HEK293 (cell line): ENCODE measurements at regions not wholly inside any gene's neighbourhood (a gene's known extent, or its start where the extent isn't known, plus 50 kb on each side); places are given as distances from the start of the nearest gene placed in this dataset.
A peak's percentile ranks its signal among the peaks of the same experiment; 100 is the strongest.

Source experiments
- CTCF ChIA-PET: fragments of 350-600 bp; formaldehyde crosslinking; extraction: SDS; loops from one replicate; lab custom pipeline; 2021; ENCODE audit warnings: antibody characterized with exemption; lab: Yijun Ruan, JAX
- POLR2A ChIA-PET: fragments of 300-600 bp; formaldehyde crosslinking; extraction: SDS; loops from one replicate; lab custom pipeline; 2020; ENCODE audit warnings: antibody characterized with exemption, inconsistent platforms; lab: Yijun Ruan, JAX
- H3K27ac ChIP-seq: fragments of 200-500 bp; sonication (Bioruptor generic); 2 replicates; pipeline ENCODE4 v1.5.1; 2014; ENCODE audit warnings: low read depth, low read length, control low read depth, inconsistent platforms; ENCODE audit errors: extremely low read depth
- H3K36me3 ChIP-seq, 2 experiments: fragments of 200-500 bp in 1 of 2; sonication (Bioruptor generic) in 1 of 2; 1 replicate in 1 of 2; 2 replicates in 1 of 2; pipeline ENCODE4 v1.5.1; 2014 to 2017; ENCODE audit warnings: inconsistent platforms in 2 of 2, low read length in 2 of 2; ENCODE audit not compliant: control insufficient read depth in 2 of 2, insufficient read depth in 1 of 2
- H3K4me1 ChIP-seq: fragments of 200-500 bp; sonication (Bioruptor generic); 2 replicates; pipeline ENCODE4 v1.5.1; 2014; ENCODE audit warnings: mild to moderate bottlenecking, low read length, inconsistent platforms; ENCODE audit not compliant: control insufficient read depth, insufficient read depth
- H3K4me3 ChIP-seq: 2 replicates; pipeline ENCODE4 v1.5.1; 2011; ENCODE audit warnings: low read depth, mild to moderate bottlenecking, control low read depth, low read length, moderate library complexity
- H3K9me3 ChIP-seq: fragments of 200-500 bp; sonication (Bioruptor generic); 2 replicates; pipeline ENCODE4 v1.5.1; 2014; ENCODE audit warnings: low read depth, low read length, inconsistent platforms; ENCODE audit not compliant: control insufficient read depth, insufficient read depth
- ATF2 ChIP-seq: fragments of 450-650 bp; formaldehyde crosslinking; IDR thresholded peaks from 2 replicates; pipeline ENCODE4 v1.5.1; 2016; ENCODE audit warnings: missing biosample characterization, missing genetic modification characterization, low read depth
- FEZF1 ChIP-seq: fragments of 450-650 bp; formaldehyde crosslinking; IDR thresholded peaks from 2 replicates; pipeline ENCODE4 v1.5.1; 2016; ENCODE audit warnings: missing biosample characterization, missing genetic modification characterization
- PRDM6 ChIP-seq: fragments of 450-650 bp; formaldehyde crosslinking; IDR thresholded peaks from 2 replicates; pipeline ENCODE4 v1.5.1; 2017; ENCODE audit warnings: missing biosample characterization, missing genetic modification characterization
- REST ChIP-seq: fragments of 450-650 bp; formaldehyde crosslinking; IDR thresholded peaks from 2 replicates; pipeline ENCODE4 v1.5.1; 2016; ENCODE audit warnings: missing biosample characterization, missing genetic modification characterization
- SP2 ChIP-seq: fragments of 450-650 bp; formaldehyde crosslinking; IDR thresholded peaks from 2 replicates; pipeline ENCODE4 v1.5.1; 2016; ENCODE audit warnings: missing biosample characterization, missing genetic modification characterization
- TRIM28 ChIP-seq: IDR thresholded peaks from 2 replicates; pipeline ENCODE4 v1.6.1; 2011; ENCODE audit warnings: low read length, control low read depth, borderline replicate concordance
- YY2 ChIP-seq: fragments of 450-650 bp; formaldehyde crosslinking; IDR thresholded peaks from 2 replicates; pipeline ENCODE4 v1.5.1; 2016; ENCODE audit warnings: missing biosample characterization, missing genetic modification characterization
- ZNF26 ChIP-seq: fragments of 450-650 bp; formaldehyde crosslinking; IDR thresholded peaks from 2 replicates; pipeline ENCODE4 v1.5.1; 2016; ENCODE audit warnings: missing biosample characterization, missing genetic modification characterization
- ZNF266 ChIP-seq: fragments of 450-650 bp; formaldehyde crosslinking; IDR thresholded peaks from 2 replicates; pipeline ENCODE4 v1.5.1; 2016; ENCODE audit warnings: missing biosample characterization, missing genetic modification characterization, low read depth
- ZNF416 ChIP-seq: fragments of 450-650 bp; formaldehyde crosslinking; IDR thresholded peaks from 2 replicates; pipeline ENCODE4 v1.5.1; 2016; ENCODE audit warnings: missing biosample characterization, missing genetic modification characterization
- ZNF488 ChIP-seq: fragments of 450-650 bp; formaldehyde crosslinking; IDR thresholded peaks from 2 replicates; pipeline ENCODE4 v1.5.1; 2016; ENCODE audit warnings: missing biosample characterization, missing genetic modification characterization
- ZNF549 ChIP-seq: fragments of 450-650 bp; IDR thresholded peaks from 2 replicates; pipeline ENCODE4 v1.5.1; 2018; ENCODE audit warnings: missing biosample characterization, missing genetic modification characterization, mild to moderate bottlenecking, inconsistent platforms, moderate library complexity
- ZNF610 ChIP-seq: fragments of 450-650 bp; formaldehyde crosslinking; IDR thresholded peaks from 2 replicates; pipeline ENCODE4 v1.5.1; 2016; ENCODE audit warnings: missing biosample characterization, missing genetic modification characterization, borderline replicate concordance
- ZNF629 ChIP-seq: fragments of 450-650 bp; formaldehyde crosslinking; IDR thresholded peaks from 2 replicates; pipeline ENCODE4 v1.5.1; 2017; ENCODE audit warnings: missing biosample characterization, missing genetic modification characterization
- ZNF658 ChIP-seq: fragments of 450-650 bp; formaldehyde crosslinking; IDR thresholded peaks from 2 replicates; pipeline ENCODE4; 2016; ENCODE audit warnings: missing biosample characterization, missing genetic modification characterization
- ZNF670 ChIP-seq: fragments of 450-650 bp; formaldehyde crosslinking; IDR thresholded peaks from 2 replicates; pipeline ENCODE4 v1.5.1; 2016; ENCODE audit warnings: missing biosample characterization, missing genetic modification characterization, low read depth
- ZSCAN5A ChIP-seq: fragments of 450-650 bp; formaldehyde crosslinking; IDR thresholded peaks from 2 replicates; pipeline ENCODE4 v1.5.1; 2016; ENCODE audit warnings: missing biosample characterization, missing genetic modification characterization

GRCh38 chr18:32583431-32583830 lies 112.7 kb upstream of the GAREM1 start:
- no peaks in the 10 kb centered on the region for H3K9me3 ChIP-seq
- no peaks in the 10 kb centered on the region for H3K36me3 ChIP-seq
- POLR2A ChIA-PET, result no interaction called here
- TF ChIP-seq ZNF658 (tag by site-specific recombination), result no peak
- TF ChIP-seq, all 188 proteins: peak for 0
- Histone ChIP-seq H3K4me1 (no peaks in the 10 kb centered on the region), H3K27ac (no peak overlapping the region), H3K4me3 (no peak overlapping the region)
- CTCF ChIA-PET, result interaction anchor here (0.6 to 1.7 kb wide), 2 partner anchors 92 to 386 kb away, joined by 3 read pairs; no protein-coding TSS in a partner anchor

GRCh38 chr18:32582455-32582854 lies 111.8 kb upstream of the GAREM1 start:
- 0 out of 2 replicates have a peak, but pooled peaks cover 4% of the 10 kb centered on the region for H3K4me1 ChIP-seq

GRCh38 chr18:32577561-32577960 lies 106.9 kb upstream of the GAREM1 start:
- Histone ChIP-seq H3K4me1 (0 out of 2 replicates have a peak, but pooled peaks cover 5% of the 10 kb centered on the region), H3K4me3 (no peak overlapping the region), H3K36me3 (no peaks in the 10 kb centered on the region)
- CTCF ChIA-PET, result interaction anchor here (0.6 to 2.2 kb wide), 7 partner anchors 16 to 314 kb away, joined by 3 to 13 read pairs (median 3); no protein-coding TSS in a partner anchor
- TF ChIP-seq ZNF416 (tag by site-specific recombination) (no peak), REST (tag by site-specific recombination) (no peak), TRIM28 (no peak), FEZF1 (tag by site-specific recombination) (peak; percentile 51; the same call in 1 of the 2 replicates), ZNF549 (tag by site-specific recombination) (no peak), SP2 (tag by site-specific recombination) (no peak), ZNF488 (tag by site-specific recombination) (no peak), ZNF670 (no peak), YY2 (tag by site-specific recombination) (no peak), PRDM6 (tag by site-specific recombination) (peak; percentile 19; the same call in 1 of the 2 replicates), ZNF610 (tag by site-specific recombination) (no peak)
- TF ChIP-seq, all 188 proteins: peak for 2
- POLR2A ChIA-PET, result interaction anchor here (0.6 kb wide), 1 partner anchor 1935 kb away, joined by 3 read pairs; no protein-coding TSS in a partner anchor
- Histone ChIP-seq H3K9me3 (no peaks in the 10 kb centered on the region), H3K27ac (no peak overlapping the region)

More at GRCh38 chr18:32582455-32582854, 111.8 kb upstream of the GAREM1 start:
- TF ChIP-seq ZNF26 (no peak), ATF2 (tag by site-specific recombination) (no peak), ZSCAN5A (tag by site-specific recombination) (no peak), ZNF266 (no peak), ZNF629 (tag by site-specific recombination) (no peak)
- TF ChIP-seq, all 188 proteins: peak for 0
- POLR2A ChIA-PET, result no interaction called here
- no peaks in the 10 kb centered on the region for H3K36me3 ChIP-seq
- no peak overlapping the region for H3K4me3 ChIP-seq
- CTCF ChIA-PET, result no interaction called here
- no peak overlapping the region for H3K27ac ChIP-seq
- H3K9me3 ChIP-seq, result no peaks in the 10 kb centered on the region
